ENCODE measurements at regions not wholly inside any gene's neighbourhood (a gene's known extent, or its start where the extent isn't known, plus 50 kb on each side); places are given as distances from the start of the nearest gene placed in this dataset.

DNA sequence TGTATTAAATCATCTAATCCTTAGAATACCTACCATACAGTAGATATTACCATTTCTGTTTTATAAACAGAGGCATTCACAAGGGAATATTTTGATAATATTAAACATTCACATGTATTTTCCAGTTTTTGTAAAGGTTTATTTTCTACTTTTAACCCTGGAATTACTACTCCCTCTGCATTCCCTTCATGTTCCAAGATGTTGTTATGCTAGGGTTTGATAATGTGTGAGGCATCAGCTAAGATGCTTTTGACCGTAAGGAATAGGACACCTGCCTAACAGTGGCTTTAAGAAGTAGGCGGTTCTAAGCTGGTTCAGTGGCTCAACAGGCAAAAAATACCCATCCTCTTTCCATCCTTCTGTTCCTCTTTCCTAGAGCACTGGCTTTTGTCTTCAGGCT is 131.9 kb upstream of the USP24 start:
- TF ChIP-seq, protein P1, sequence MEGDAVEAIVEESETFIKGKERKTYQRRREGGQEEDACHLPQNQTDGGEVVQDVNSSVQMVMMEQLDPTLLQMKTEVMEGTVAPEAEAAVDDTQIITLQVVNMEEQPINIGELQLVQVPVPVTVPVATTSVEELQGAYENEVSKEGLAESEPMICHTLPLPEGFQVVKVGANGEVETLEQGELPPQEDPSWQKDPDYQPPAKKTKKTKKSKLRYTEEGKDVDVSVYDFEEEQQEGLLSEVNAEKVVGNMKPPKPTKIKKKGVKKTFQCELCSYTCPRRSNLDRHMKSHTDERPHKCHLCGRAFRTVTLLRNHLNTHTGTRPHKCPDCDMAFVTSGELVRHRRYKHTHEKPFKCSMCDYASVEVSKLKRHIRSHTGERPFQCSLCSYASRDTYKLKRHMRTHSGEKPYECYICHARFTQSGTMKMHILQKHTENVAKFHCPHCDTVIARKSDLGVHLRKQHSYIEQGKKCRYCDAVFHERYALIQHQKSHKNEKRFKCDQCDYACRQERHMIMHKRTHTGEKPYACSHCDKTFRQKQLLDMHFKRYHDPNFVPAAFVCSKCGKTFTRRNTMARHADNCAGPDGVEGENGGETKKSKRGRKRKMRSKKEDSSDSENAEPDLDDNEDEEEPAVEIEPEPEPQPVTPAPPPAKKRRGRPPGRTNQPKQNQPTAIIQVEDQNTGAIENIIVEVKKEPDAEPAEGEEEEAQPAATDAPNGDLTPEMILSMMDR (IDR thresholded peaks at IDR 0.05) = no peak
- TF ChIP-seq POLR2A (IDR thresholded peaks at IDR 0.05) = no peak
